SK-N-SH treated with all-trans-retinoic acid at 6 μM for 48 hours (cell line): ENCODE measurements at regions not wholly inside any gene's neighbourhood (a gene's known extent, or its start where the extent isn't known, plus 50 kb on each side); places are given as distances from the start of the nearest gene placed in this dataset.

ENCODE experiments used
- ATAC-seq: fragments of 200-7000 bp; cut with Tn5 transposase; 3 replicates; pipeline ENCODE4 v1.9.1; 2020; ENCODE audit warnings: mild to moderate bottlenecking, moderate library complexity
- ARNTL ChIP-seq: fragments of 450-650 bp; formaldehyde crosslinking; IDR thresholded peaks from 2 replicates; pipeline ENCODE4 v1.5.0; 2020; ENCODE audit warnings: low read depth, mild to moderate bottlenecking, moderate library complexity, borderline replicate concordance
- CSDC2 ChIP-seq: fragments of 250-450 bp; sonication (Bioruptor Pico); IDR thresholded peaks from 2 replicates; pipeline ENCODE4 v1.5.0; 2020; ENCODE audit warnings: mild to moderate bottlenecking, moderate library complexity
- CSRNP3 ChIP-seq: fragments of 250-450 bp; sonication (Bioruptor Pico); IDR thresholded peaks from 2 replicates; pipeline ENCODE4 v1.5.1; 2021; ENCODE audit warnings: mild to moderate bottlenecking, moderate library complexity
- ESRRG ChIP-seq: fragments of 250-450 bp; sonication (Bioruptor Pico); IDR thresholded peaks from 2 replicates; pipeline ENCODE4 v1.6.1; 2021; ENCODE audit warnings: mild to moderate bottlenecking
- GLIS3 ChIP-seq: fragments of 250-450 bp; sonication (Bioruptor Pico); IDR thresholded peaks from 2 replicates; pipeline ENCODE4 v1.5.0; 2020; ENCODE audit warnings: mild to moderate bottlenecking, moderate library complexity
- ISL1 ChIP-seq: fragments of 250-450 bp; sonication (Bioruptor Pico); IDR thresholded peaks from 2 replicates; pipeline ENCODE4 v2.1.2; 2022; ENCODE audit warnings: mild to moderate bottlenecking, moderate library complexity
- OSR1 ChIP-seq: fragments of 250-450 bp; sonication (Bioruptor Pico); IDR thresholded peaks from 2 replicates; pipeline ENCODE4 v1.8.0; 2022; ENCODE audit warnings: moderate library complexity, mild to moderate bottlenecking, inconsistent platforms
- POU6F1 ChIP-seq: fragments of 250-450 bp; sonication (Bioruptor Pico); IDR thresholded peaks from 2 replicates; pipeline ENCODE4 v1.8.0; 2021; ENCODE audit warnings: low read depth, mild to moderate bottlenecking, moderate library complexity, borderline replicate concordance
- PPARA ChIP-seq: fragments of 250-450 bp; sonication (Bioruptor Pico); IDR thresholded peaks from 2 replicates; pipeline ENCODE4 v1.5.0; 2020; ENCODE audit warnings: mild to moderate bottlenecking, borderline replicate concordance
- RARB ChIP-seq: fragments of 250-450 bp; sonication (Bioruptor Pico); IDR thresholded peaks from 2 replicates; pipeline ENCODE4 v1.8.0; 2021; ENCODE audit warnings: mild to moderate bottlenecking, moderate library complexity
- SNAI2 ChIP-seq: fragments of 250-450 bp; sonication (Bioruptor Pico); IDR thresholded peaks from 2 replicates; pipeline ENCODE4 v1.5.0; 2020; ENCODE audit warnings: mild to moderate bottlenecking, moderate library complexity
- TCF4 ChIP-seq: fragments of 250-450 bp; sonication (Bioruptor Pico); IDR thresholded peaks from 2 replicates; pipeline ENCODE4 v1.8.0; 2021; ENCODE audit warnings: mild to moderate bottlenecking, moderate library complexity, borderline replicate concordance
- TOX ChIP-seq: fragments of 250-450 bp; sonication (Bioruptor Pico); IDR thresholded peaks from 2 replicates; pipeline ENCODE4 v1.8.0; 2021; ENCODE audit warnings: mild to moderate bottlenecking, moderate library complexity, borderline replicate concordance
- TSHZ2 ChIP-seq: fragments of 250-450 bp; sonication (Bioruptor Pico); IDR thresholded peaks from 2 replicates; pipeline ENCODE4 v1.5.0; 2020; ENCODE audit warnings: mild to moderate bottlenecking, moderate library complexity
- ZC3H10 ChIP-seq: fragments of 250-450 bp; sonication (Bioruptor Pico); IDR thresholded peaks from 2 replicates; pipeline ENCODE4 v1.5.1; 2021; ENCODE audit warnings: mild to moderate bottlenecking, moderate library complexity
- ZFP3 ChIP-seq: fragments of 250-450 bp; sonication (Bioruptor Pico); IDR thresholded peaks from 2 replicates; pipeline ENCODE4 v1.5.0; 2020; ENCODE audit warnings: mild to moderate bottlenecking, moderate library complexity
- ZFP30 ChIP-seq: fragments of 450-650 bp; formaldehyde crosslinking; IDR thresholded peaks from 2 replicates; pipeline ENCODE4 v1.5.0; 2022; ENCODE audit warnings: mild to moderate bottlenecking, moderate library complexity
- ZNF565 ChIP-seq: fragments of 450-650 bp; formaldehyde crosslinking; conservative IDR thresholded peaks from 2 replicates; pipeline ENCODE4 v1.5.0; 2020; ENCODE audit warnings: low read depth, mild to moderate bottlenecking, moderate library complexity
- ZNF70 ChIP-seq: fragments of 450-650 bp; formaldehyde crosslinking; IDR thresholded peaks from 2 replicates; pipeline ENCODE4 v1.5.0; 2020; ENCODE audit warnings: mild to moderate bottlenecking, moderate library complexity
- ZNF8 ChIP-seq: fragments of 450-650 bp; formaldehyde crosslinking; IDR thresholded peaks from 2 replicates; pipeline ENCODE4 v1.5.0; 2020; ENCODE audit warnings: mild to moderate bottlenecking, moderate library complexity
- TF ChIP-seq, protein P1 (sequence below): fragments of 250-450 bp; sonication (Bioruptor Pico); IDR thresholded peaks from 2 replicates; pipeline ENCODE4 v1.8.0; 2020; ENCODE audit warnings: mild to moderate bottlenecking, moderate library complexity, borderline replicate concordance

DNA sequence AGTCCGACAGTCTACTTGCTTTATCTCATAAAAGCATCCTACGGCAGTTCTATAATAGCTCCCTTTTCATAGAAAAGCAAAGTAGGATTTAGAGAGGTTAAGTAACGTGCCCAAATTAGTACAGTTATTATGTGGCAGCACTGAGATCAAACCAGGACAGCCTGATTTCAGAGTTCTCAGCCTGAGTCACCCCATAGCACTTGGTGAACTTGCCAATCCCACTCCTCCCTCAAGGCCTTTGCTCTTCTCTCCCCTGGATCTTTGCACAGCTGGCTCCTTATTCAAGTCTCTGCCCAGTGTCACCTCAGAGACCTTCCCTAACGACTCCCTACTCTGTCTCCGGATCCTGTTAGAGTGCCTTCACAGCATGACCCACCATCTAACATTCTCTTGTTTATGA lies 438.0 kb upstream of the NFE2L3 start (continued):
- TF ChIP-seq TSHZ2 (CRISPR knock-in tag) (no peak), GLIS3 (no peak), ISL1 (CRISPR knock-in tag) (no peak)

DNA sequence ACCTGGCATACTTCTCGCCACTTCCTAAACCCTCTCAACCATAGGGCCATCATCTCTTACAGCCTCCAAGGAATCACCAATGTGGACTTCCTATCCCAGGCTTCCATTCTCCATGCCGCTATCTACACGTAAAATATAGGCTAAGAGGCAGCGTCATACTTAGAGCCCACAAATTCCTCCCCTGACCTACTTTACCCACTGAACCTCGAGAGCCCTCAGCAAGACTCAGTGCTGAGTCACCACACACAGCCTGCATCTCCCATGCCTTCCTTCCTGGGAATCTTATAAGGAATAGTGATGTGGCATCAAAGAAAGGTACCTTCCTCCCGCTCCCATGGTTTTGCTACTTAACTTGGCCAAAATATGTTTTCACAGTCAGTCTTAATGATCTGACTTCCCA lies 435.6 kb upstream of the NFE2L3 start:
- no peak for ATAC-seq

More for the DNA sequence above, 435.6 kb upstream of the NFE2L3 start:
- TF ChIP-seq, protein P1, sequence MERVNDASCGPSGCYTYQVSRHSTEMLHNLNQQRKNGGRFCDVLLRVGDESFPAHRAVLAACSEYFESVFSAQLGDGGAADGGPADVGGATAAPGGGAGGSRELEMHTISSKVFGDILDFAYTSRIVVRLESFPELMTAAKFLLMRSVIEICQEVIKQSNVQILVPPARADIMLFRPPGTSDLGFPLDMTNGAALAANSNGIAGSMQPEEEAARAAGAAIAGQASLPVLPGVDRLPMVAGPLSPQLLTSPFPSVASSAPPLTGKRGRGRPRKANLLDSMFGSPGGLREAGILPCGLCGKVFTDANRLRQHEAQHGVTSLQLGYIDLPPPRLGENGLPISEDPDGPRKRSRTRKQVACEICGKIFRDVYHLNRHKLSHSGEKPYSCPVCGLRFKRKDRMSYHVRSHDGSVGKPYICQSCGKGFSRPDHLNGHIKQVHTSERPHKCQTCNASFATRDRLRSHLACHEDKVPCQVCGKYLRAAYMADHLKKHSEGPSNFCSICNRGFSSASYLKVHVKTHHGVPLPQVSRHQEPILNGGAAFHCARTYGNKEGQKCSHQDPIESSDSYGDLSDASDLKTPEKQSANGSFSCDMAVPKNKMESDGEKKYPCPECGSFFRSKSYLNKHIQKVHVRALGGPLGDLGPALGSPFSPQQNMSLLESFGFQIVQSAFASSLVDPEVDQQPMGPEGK (CRISPR knock-in tag): no peak
- TF ChIP-seq ZNF70: no peak
- TF ChIP-seq TCF4 (CRISPR knock-in tag): no peak
- no peak for TF ChIP-seq ZFP3 (CRISPR knock-in tag)
- TF ChIP-seq CSRNP3 (CRISPR knock-in tag): no peak
- TF ChIP-seq SNAI2: no peak
- no peak for TF ChIP-seq ISL1 (CRISPR knock-in tag)
- no peak for TF ChIP-seq ZC3H10 (CRISPR knock-in tag)
- no peak for TF ChIP-seq ZFP30
- TF ChIP-seq TOX (CRISPR knock-in tag): no peak
- TF ChIP-seq OSR1 (CRISPR knock-in tag): no peak
- no peak for TF ChIP-seq TSHZ2 (CRISPR knock-in tag)
- no peak for TF ChIP-seq PPARA (CRISPR knock-in tag)
- TF ChIP-seq RARB (CRISPR knock-in tag): no peak
- TF ChIP-seq ESRRG (CRISPR knock-in tag): no peak
- no peak for TF ChIP-seq ARNTL (CRISPR knock-in tag)
- no peak for TF ChIP-seq ZNF565 (CRISPR knock-in tag)
- no peak for TF ChIP-seq CSDC2
- TF ChIP-seq ZNF8 (CRISPR knock-in tag): no peak
- no peak for TF ChIP-seq POU6F1
- TF ChIP-seq, all 23 proteins: peak for 0
